Daoy (cell line): ENCODE measurements at regions not wholly inside any gene's neighbourhood (a gene's known extent, or its start where the extent isn't known, plus 50 kb on each side); places are given as distances from the start of the nearest gene placed in this dataset.
"Not testable (repeated sequence)": the region's sequence is repeated elsewhere in the genome, so short reads cannot be mapped to it uniquely, and the experiment has no call there.

ENCODE experiments used
- DNase-seq: peaks from one replicate; pipeline ENCODE4 v3.0.0-alpha.2; 2015; ENCODE audit warnings: low read depth

GRCh38 chr11:134592391-134592990, 180.4 kb upstream of the B3GAT1 start:
- peak; percentile 71 for DNase-seq

GRCh38 chr11:134591338-134591737, 179.3 kb upstream of the B3GAT1 start:
- no peak for DNase-seq

- DNase-seq = no peak
Measured at GRCh38 chr11:134589129-134589528, 177.1 kb upstream of the B3GAT1 start.

- not testable (repeated sequence) for DNase-seq
Measured at GRCh38 chr11:134588460-134589110, 176.5 kb upstream of the B3GAT1 start.

- DNase-seq = no peak
Measured at GRCh38 chr11:134587345-134587744, 175.3 kb upstream of the B3GAT1 start.

GRCh38 chr11:134586726-134587125, 174.7 kb upstream of the B3GAT1 start:
- DNase-seq = no peak

- DNase-seq = no peak
Measured at GRCh38 chr11:134585666-134586610, 173.9 kb upstream of the B3GAT1 start.

GRCh38 chr11:134584706-134585445, 172.8 kb upstream of the B3GAT1 start:
- no peak for DNase-seq

GRCh38 chr11:134584001-134584561, 172.0 kb upstream of the B3GAT1 start:
- DNase-seq = no peak

- no peak for DNase-seq
Measured at GRCh38 chr11:134583397-134583990, 171.5 kb upstream of the B3GAT1 start.

GRCh38 chr11:134582770-134583095, 170.7 kb upstream of the B3GAT1 start:
- DNase-seq = no peak

- no peak for DNase-seq
Measured at GRCh38 chr11:134581966-134582769, 170.1 kb upstream of the B3GAT1 start.

- no peak for DNase-seq
Measured at GRCh38 chr11:134581121-134581626, 169.1 kb upstream of the B3GAT1 start.

GRCh38 chr11:134580610-134580975, 168.6 kb upstream of the B3GAT1 start:
- DNase-seq = no peak

GRCh38 chr11:134579724-134580609, 167.9 kb upstream of the B3GAT1 start:
- DNase-seq = no peak

GRCh38 chr11:134578807-134579723, 167.0 kb upstream of the B3GAT1 start:
- no peak for DNase-seq

GRCh38 chr11:134577751-134578395, 165.8 kb upstream of the B3GAT1 start:
- DNase-seq = no peak

- no peak for DNase-seq
Measured at GRCh38 chr11:134576721-134577171, 164.7 kb upstream of the B3GAT1 start.
